ENCODE measurements at regions not wholly inside any gene's neighbourhood (a gene's known extent, or its start where the extent isn't known, plus 50 kb on each side); places are given as distances from the start of the nearest gene placed in this dataset.

DNA sequence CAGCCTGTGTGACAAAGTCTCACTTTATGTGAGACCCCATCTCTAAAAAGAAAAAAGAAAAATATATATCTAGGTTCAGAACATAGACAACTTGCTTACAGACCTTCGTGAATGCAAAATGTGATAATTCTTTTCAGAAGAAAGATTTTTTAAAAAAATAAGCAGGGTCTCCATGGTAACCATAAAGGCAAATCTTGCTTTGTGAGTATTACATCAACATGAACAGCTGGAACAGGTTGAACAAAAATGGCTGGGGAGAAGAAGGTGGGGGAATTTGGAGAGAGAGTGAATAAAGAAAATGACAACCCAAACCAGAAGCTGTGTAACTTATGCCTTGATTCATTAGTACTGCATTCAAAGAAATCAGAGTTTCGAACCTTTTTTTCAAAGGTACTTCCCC, 125.2 kb upstream of the RAP2B start:
- TF ChIP-seq, protein P1, sequence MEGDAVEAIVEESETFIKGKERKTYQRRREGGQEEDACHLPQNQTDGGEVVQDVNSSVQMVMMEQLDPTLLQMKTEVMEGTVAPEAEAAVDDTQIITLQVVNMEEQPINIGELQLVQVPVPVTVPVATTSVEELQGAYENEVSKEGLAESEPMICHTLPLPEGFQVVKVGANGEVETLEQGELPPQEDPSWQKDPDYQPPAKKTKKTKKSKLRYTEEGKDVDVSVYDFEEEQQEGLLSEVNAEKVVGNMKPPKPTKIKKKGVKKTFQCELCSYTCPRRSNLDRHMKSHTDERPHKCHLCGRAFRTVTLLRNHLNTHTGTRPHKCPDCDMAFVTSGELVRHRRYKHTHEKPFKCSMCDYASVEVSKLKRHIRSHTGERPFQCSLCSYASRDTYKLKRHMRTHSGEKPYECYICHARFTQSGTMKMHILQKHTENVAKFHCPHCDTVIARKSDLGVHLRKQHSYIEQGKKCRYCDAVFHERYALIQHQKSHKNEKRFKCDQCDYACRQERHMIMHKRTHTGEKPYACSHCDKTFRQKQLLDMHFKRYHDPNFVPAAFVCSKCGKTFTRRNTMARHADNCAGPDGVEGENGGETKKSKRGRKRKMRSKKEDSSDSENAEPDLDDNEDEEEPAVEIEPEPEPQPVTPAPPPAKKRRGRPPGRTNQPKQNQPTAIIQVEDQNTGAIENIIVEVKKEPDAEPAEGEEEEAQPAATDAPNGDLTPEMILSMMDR (IDR thresholded peaks at IDR 0.05): no peak
- TF ChIP-seq POLR2A (IDR thresholded peaks at IDR 0.05): no peak

Data from lower leg skin (tissue), 3 donors.